H1 (cell line): ENCODE measurements at regions not wholly inside any gene's neighbourhood (a gene's known extent, or its start where the extent isn't known, plus 50 kb on each side); places are given as distances from the start of the nearest gene placed in this dataset.

ENCODE experiments used
- CTCF ChIA-PET: fragments of 300-600 bp; sonication (Branson Sonifier 250); formaldehyde crosslinking; loops from one replicate; lab custom pipeline; 2021; ENCODE audit not compliant: partially characterized antibody; lab: Charles Lee
- POLR2A ChIA-PET: fragments of 300-600 bp; sonication (Branson Sonifier 250); formaldehyde crosslinking; loops from one replicate; lab custom pipeline; 2021; ENCODE audit warnings: inconsistent platforms; ENCODE audit not compliant: partially characterized antibody; lab: Charles Lee
- DNase-seq, 2 experiments: peaks; one replicate each; pipeline versions ENCODE4 v3.0.0 to v3.0.0-alpha.2; 2010 to 2022; ENCODE audit warnings: low spot score in 2 of 2, low read depth in 1 of 2, mixed read lengths in 1 of 2
- FAIRE-seq: peaks from 2 replicates; lab custom pipeline; 2011; peaks lifted over from hg19 to GRCh38; lab: Jason Lieb, UNC
- H2AFZ ChIP-seq: 2 replicates; pipeline ENCODE4 v1.8.1; 2012; ENCODE audit warnings: low read length, inconsistent platforms
- H2AK5ac ChIP-seq: 2 replicates; pipeline ENCODE4 v1.6.1; 2013; ENCODE audit warnings: low read depth, low read length
- H2BK120ac ChIP-seq: replicated peaks from 2 replicates; pipeline ENCODE3; 2013; ENCODE audit warnings: low read depth, low read length, inconsistent platforms
- H2BK12ac ChIP-seq: 2 replicates; pipeline ENCODE4 v1.6.1; 2013; ENCODE audit warnings: low read depth, low read length
- H2BK15ac ChIP-seq: 2 replicates; pipeline ENCODE4 v1.6.1; 2013; ENCODE audit warnings: low read length
- H2BK20ac ChIP-seq: 2 replicates; pipeline ENCODE4 v1.6.1; 2013; ENCODE audit warnings: low read length
- H2BK5ac ChIP-seq: 2 replicates; pipeline ENCODE4 v1.6.1; 2013; ENCODE audit warnings: low read depth, low read length
- H3K14ac ChIP-seq: 2 replicates; pipeline ENCODE4 v1.6.1; 2013; ENCODE audit warnings: inconsistent platforms; ENCODE audit not compliant: insufficient read length
- H3K18ac ChIP-seq: 2 replicates; pipeline ENCODE4 v1.6.1; 2013; ENCODE audit warnings: low read length; ENCODE audit errors: extremely low read depth
- H3K23ac ChIP-seq: 2 replicates; pipeline ENCODE4 v1.6.1; 2013; ENCODE audit warnings: inconsistent platforms; ENCODE audit not compliant: insufficient read length
- H3K23me2 ChIP-seq: 2 replicates; pipeline ENCODE4 v1.6.1; 2013; ENCODE audit warnings: low read depth, low read length
- H3K27ac ChIP-seq: 2 replicates; pipeline ENCODE4 v1.6.1; 2011; ENCODE audit warnings: low read depth, low read length, inconsistent platforms
- H3K27me3 ChIP-seq, 4 experiments: replicated peaks in 1 of 4; 1 replicate in 1 of 4; 2 replicates in 3 of 4; pipeline versions ENCODE4 v1.6.1 to v1.8.1; 2011 to 2013; ENCODE audit warnings: low read length in 3 of 4, mild to moderate bottlenecking in 3 of 4, inconsistent platforms in 2 of 4, mixed read lengths in 2 of 4, moderate library complexity in 1 of 4; ENCODE audit not compliant: control insufficient read depth in 3 of 4, insufficient read depth in 3 of 4; ENCODE audit errors: extremely low read depth in 1 of 4
- H3K36me3 ChIP-seq, 4 experiments: 2 replicates each; pipeline versions ENCODE4 v1.6.1 to v1.8.1; 2011 to 2013; ENCODE audit warnings: mild to moderate bottlenecking in 4 of 4, low read length in 3 of 4, moderate library complexity in 2 of 4, control low read depth in 1 of 4, inconsistent platforms in 1 of 4; ENCODE audit not compliant: insufficient read depth in 4 of 4, control insufficient read depth in 2 of 4
- H3K4ac ChIP-seq: replicated peaks from 2 replicates; pipeline ENCODE3; 2013; ENCODE audit warnings: low read length, low read depth, mixed read lengths, inconsistent platforms; ENCODE audit not compliant: insufficient read length
- H3K4me1 ChIP-seq, 4 experiments: replicated peaks in 1 of 4; 1 replicate in 1 of 4; 2 replicates in 3 of 4; pipeline versions ENCODE4 v1.6.1 to v1.8.1; 2011 to 2013; ENCODE audit warnings: low read length in 3 of 4, inconsistent platforms in 2 of 4, mixed read lengths in 1 of 4; ENCODE audit not compliant: insufficient read depth in 4 of 4, control insufficient read depth in 3 of 4
- H3K4me2 ChIP-seq, 2 experiments: 2 replicates each; pipeline versions ENCODE4 v1.6.1 to v1.8.1; 2011 to 2013; ENCODE audit warnings: low read depth in 2 of 2, low read length in 2 of 2, control low read depth in 1 of 2, inconsistent platforms in 1 of 2, mild to moderate bottlenecking in 1 of 2; ENCODE audit not compliant: insufficient read depth in 1 of 2
- H3K4me3 ChIP-seq, 4 experiments: fragments of 200-600, 300-600 bp in 1 of 4; sonication (generic), shearing (Covaris generic), sonication (Bioruptor Twin) in 1 of 4; 2 replicates each; pipeline versions ENCODE4 v1.5.1 to v1.8.1; 2011 to 2016; ENCODE audit warnings: low read length in 4 of 4, low read depth in 3 of 4, control low read depth in 2 of 4, inconsistent platforms in 2 of 4, mild to moderate bottlenecking in 2 of 4, mixed read lengths in 1 of 4, moderate library complexity in 1 of 4; ENCODE audit not compliant: insufficient read depth in 2 of 4; ENCODE audit errors: extremely low read depth in 1 of 4
- H3K56ac ChIP-seq: replicated peaks from 2 replicates; pipeline ENCODE3; 2013; ENCODE audit warnings: low read depth, mild to moderate bottlenecking, mixed read lengths, low read length, inconsistent platforms; ENCODE audit not compliant: insufficient read length
- H3K79me1 ChIP-seq: 2 replicates; pipeline ENCODE4 v1.6.1; 2013; ENCODE audit warnings: low read depth, low read length, control low read depth
- H3K79me2 ChIP-seq, 2 experiments: 2 replicates each; pipeline versions ENCODE4 v1.6.1 to v1.8.1; 2012 to 2013; ENCODE audit warnings: low read length in 2 of 2, mild to moderate bottlenecking in 2 of 2, inconsistent platforms in 1 of 2; ENCODE audit not compliant: insufficient read depth in 2 of 2, control insufficient read depth in 1 of 2
- H3K9ac ChIP-seq, 4 experiments: replicated peaks in 1 of 4; 1 replicate in 1 of 4; 2 replicates in 3 of 4; pipeline versions ENCODE4 v1.6.1 to v1.8.1; 2011 to 2013; ENCODE audit warnings: low read depth in 3 of 4, low read length in 3 of 4, control low read depth in 2 of 4, mild to moderate bottlenecking in 2 of 4, moderate library complexity in 2 of 4, inconsistent platforms in 1 of 4; ENCODE audit errors: extremely low read depth in 1 of 4
- H3K9me3 ChIP-seq, 2 experiments: 2 replicates each; pipeline versions ENCODE4 v1.6.1 to v1.8.1; 2012 to 2013; ENCODE audit warnings: mild to moderate bottlenecking in 2 of 2, moderate library complexity in 2 of 2, control low read depth in 1 of 2, inconsistent platforms in 1 of 2, low read depth in 1 of 2, low read length in 1 of 2, mixed read lengths in 1 of 2; ENCODE audit not compliant: insufficient read depth in 2 of 2
- H4K20me1 ChIP-seq, 2 experiments: replicated peaks in 1 of 2; 2 replicates each; pipeline versions ENCODE3 to v1.8.1; 2011 to 2013; ENCODE audit warnings: inconsistent platforms in 2 of 2, low read length in 2 of 2, mild to moderate bottlenecking in 1 of 2; ENCODE audit not compliant: insufficient read depth in 2 of 2, control insufficient read depth in 1 of 2
- H4K5ac ChIP-seq: 2 replicates; pipeline ENCODE4 v1.6.1; 2013; ENCODE audit warnings: low read length, low read depth, mixed read lengths, inconsistent platforms; ENCODE audit not compliant: insufficient read length
- H4K8ac ChIP-seq: 2 replicates; pipeline ENCODE4 v1.8.0; 2013; ENCODE audit warnings: mild to moderate bottlenecking, moderate library complexity, low read length, inconsistent platforms; ENCODE audit not compliant: insufficient read depth; ENCODE audit errors: extremely low read depth
- H4K91ac ChIP-seq: replicated peaks from 2 replicates; pipeline ENCODE3; 2013; ENCODE audit warnings: low read length, mixed read lengths, inconsistent platforms; ENCODE audit not compliant: insufficient read length
- ATF3 ChIP-seq: IDR thresholded peaks from 2 replicates; pipeline ENCODE4 v1.6.1; 2011; ENCODE audit warnings: low read depth, mild to moderate bottlenecking, low read length; ENCODE audit not compliant: insufficient read depth
- CEBPB ChIP-seq: IDR thresholded peaks from 2 replicates; pipeline ENCODE4 v1.6.1; 2012; ENCODE audit warnings: low read depth, low read length
- CHD2 ChIP-seq: IDR thresholded peaks from 2 replicates; pipeline ENCODE4 v1.6.1; 2012; ENCODE audit warnings: low read length, improper control_type of control experiment
- CTBP2 ChIP-seq: IDR thresholded peaks from 2 replicates; pipeline ENCODE4 v1.7.0; 2011; ENCODE audit warnings: borderline replicate concordance, mild to moderate bottlenecking, moderate library complexity, mixed read lengths, low read length; ENCODE audit not compliant: insufficient read depth, insufficient read length
- EGR1 ChIP-seq: IDR thresholded peaks from 2 replicates; pipeline ENCODE4 v1.6.1; 2011; ENCODE audit warnings: low read depth, low read length, borderline replicate concordance
- FOSL1 ChIP-seq: IDR thresholded peaks from 2 replicates; pipeline ENCODE4 v1.6.1; 2011; ENCODE audit warnings: mild to moderate bottlenecking, low read depth, low read length, moderate library complexity; ENCODE audit not compliant: insufficient read depth
- SIX5 ChIP-seq: IDR thresholded peaks from 2 replicates; pipeline ENCODE4 v1.6.1; 2011; ENCODE audit warnings: mild to moderate bottlenecking, low read depth, low read length
- SP4 ChIP-seq: IDR thresholded peaks from 2 replicates; pipeline ENCODE4 v1.6.1; 2012; ENCODE audit warnings: low read length, inconsistent platforms
- WGBS, 2 experiments: shearing (Covaris generic) in 1 of 2; methylation state at CpG; one replicate each; pipeline versions ENCODE4 v1.1.6 to v1.1.7; 2013 to 2015; ENCODE audit warnings: low lambda C conversion rate in 2 of 2, mixed read lengths in 2 of 2, inconsistent platforms in 1 of 2, low coverage in 1 of 2, missing lambda C conversion rate in 1 of 2; ENCODE audit not compliant: insufficient replicate concordance in 2 of 2, insufficient coverage in 1 of 2, insufficient read length in 1 of 2; ENCODE audit errors: extremely low coverage in 1 of 2, missing lambda C conversion rate in 1 of 2; 5-methylcytosine and 5-hydroxymethylcytosine counted together

DNA sequence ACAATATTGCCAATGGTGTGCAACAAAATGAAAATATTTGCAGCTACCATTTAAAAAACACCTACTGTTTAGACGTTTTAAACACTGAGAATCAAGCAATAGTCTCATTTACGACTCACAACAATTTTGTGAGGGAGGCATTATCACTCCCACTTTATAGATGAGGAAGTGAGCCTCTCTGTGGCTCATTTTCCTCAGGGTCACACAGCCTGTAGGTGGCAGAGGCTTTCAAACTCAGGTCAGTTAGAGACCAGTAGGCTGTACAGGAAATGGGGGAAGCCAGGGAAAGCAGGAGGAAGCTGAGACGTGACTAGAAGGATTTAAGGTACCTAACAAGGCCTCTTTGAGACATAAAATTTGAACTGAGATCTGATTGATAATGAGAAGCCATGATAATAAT is 95.0 kb upstream of the ZNF521 start:
- no peak for DNase-seq
- Histone ChIP-seq H3K4me2 (no peak overlapping the region), H3K4ac (no peak overlapping the region), H3K14ac (no peak overlapping the region), H2BK120ac (no peak overlapping the region), H2AK5ac (no peak overlapping the region), H3K23me2 (no peaks in the 10 kb centered on the region), H3K9ac (no peak overlapping the region), H3K79me1 (no peaks in the 10 kb centered on the region), H3K36me3 (no peaks in the 10 kb centered on the region), H4K8ac (no peak overlapping the region), H3K79me2 (no peaks in the 10 kb centered on the region), H2BK15ac (no peak overlapping the region), H3K4me3 (no peak overlapping the region), H2BK20ac (no peak overlapping the region), H3K18ac (no peak overlapping the region), H4K5ac (no peak overlapping the region), H3K23ac (no peak overlapping the region), H3K9me3 (peaks cover 10% of the 10 kb centered on the region in 2 experiments; a peak in 3 of 4 replicates), H2BK5ac (no peak overlapping the region), H2BK12ac (no peak overlapping the region), H4K91ac (no peak overlapping the region), H3K27ac (no peak overlapping the region), H3K27me3 (no peaks in the 10 kb centered on the region), H4K20me1 (no peaks in the 10 kb centered on the region), H3K56ac (no peak overlapping the region), H2AFZ (no peak overlapping the region), H3K4me1 (no peaks in the 10 kb centered on the region)
- POLR2A ChIA-PET = no interaction called here
- TF ChIP-seq EGR1 (no peak), ATF3 (no peak), SIX5 (no peak), CTBP2 (no peak), CHD2 (no peak), FOSL1 (no peak), CEBPB (no peak), SP4 (no peak)
- FAIRE-seq = no peak
- WGBS, 2 experiments = 91% methylated on average over 3 of the region's 3 CpGs; no CpG with 5 or more reads in 1 of the 2 experiments
- CTCF ChIA-PET = interaction anchor here (0.7 to 1.8 kb wide), 2 partner anchors 9 to 183 kb away, joined by 3 to 5 read pairs; no protein-coding TSS in a partner anchor
